PFSK-1 (cell line): ENCODE measurements at regions not wholly inside any gene's neighbourhood (a gene's known extent, or its start where the extent isn't known, plus 50 kb on each side); places are given as distances from the start of the nearest gene placed in this dataset.

Experiments used
- POLR2AphosphoS5 ChIP-seq: IDR thresholded peaks from 2 replicates; pipeline ENCODE4 v1.6.1; 2012; ENCODE audit warnings: low read depth, mild to moderate bottlenecking, control low read depth, low read length, moderate library complexity
- SIN3A ChIP-seq: IDR thresholded peaks from 2 replicates; pipeline ENCODE4 v1.6.1; 2012; ENCODE audit warnings: mild to moderate bottlenecking, low read length, moderate library complexity, borderline replicate concordance; ENCODE audit not compliant: insufficient read depth

- no peak for TF ChIP-seq SIN3A
- TF ChIP-seq POLR2AphosphoS5: no peak
Observed at GRCh38 chr1:181318022-181318857, 165.1 kb upstream of the CACNA1E start.
